HepG2 (cell line): ENCODE measurements at regions not wholly inside any gene's neighbourhood (a gene's known extent, or its start where the extent isn't known, plus 50 kb on each side); places are given as distances from the start of the nearest gene placed in this dataset.

Experiments
- ATAC-seq: fragments of 200-7000 bp; cut with Tn5 transposase; 3 replicates; pipeline ENCODE4 v1.9.1; 2020; ENCODE audit warnings: mild to moderate bottlenecking, moderate library complexity
- BruUV-seq: library from RNA; stranded (reverse); fragments of 400-500 nt; replicated peaks from 2 replicates; lab custom pipeline; 2021; lab: Mats Ljungman, UMichigan
- CTCF ChIA-PET: fragments of 300-600 bp; formaldehyde crosslinking; extraction: SDS; loops from one replicate; lab custom pipeline; 2021; ENCODE audit warnings: low total read pairs, inconsistent platforms, low intra/inter-chr PET ratio; lab: Yijun Ruan, JAX
- POLR2A ChIA-PET: fragments of 350-600 bp; sonication (Branson Sonifier 250); formaldehyde crosslinking; loops from one replicate; lab custom pipeline; 2020; ENCODE audit warnings: antibody characterized with exemption, inconsistent platforms; lab: Yijun Ruan, JAX
- DNase-seq: peaks from one replicate; pipeline ENCODE4 v3.0.0-alpha.2; 2015; ENCODE audit warnings: low spot score
- FAIRE-seq: peaks from 3 replicates; lab custom pipeline; 2011; peaks lifted over from hg19 to GRCh38; lab: Jason Lieb, UNC
- H2AFZ ChIP-seq: one replicate; pipeline ENCODE4 v1.6.1; 2011; ENCODE audit warnings: low read length, inconsistent platforms
- H3K27ac ChIP-seq: fragments of 300-600 bp; 3 replicates; pipeline ENCODE4 v1.8.0; 2011; ENCODE audit warnings: mixed run types, mild to moderate bottlenecking, mixed read lengths, low read length, inconsistent platforms; ENCODE audit not compliant: insufficient read depth; ENCODE audit errors: extremely low read length
- H3K27me3 ChIP-seq, 2 experiments: fragments of 200-600 bp in 1 of 2; 2 replicates in 1 of 2; 3 replicates in 1 of 2; pipeline versions ENCODE4 v1.6.0 to v1.8.0; 2011; ENCODE audit warnings: low read length in 2 of 2, mild to moderate bottlenecking in 2 of 2, moderate library complexity in 2 of 2, inconsistent platforms in 1 of 2; ENCODE audit not compliant: insufficient read depth in 2 of 2, control insufficient read depth in 1 of 2
- H3K36me3 ChIP-seq, 2 experiments: fragments of 200-600 bp in 1 of 2; replicated peaks in 1 of 2; 2 replicates in 1 of 2; 3 replicates in 1 of 2; pipeline versions ENCODE4 v1.5.1 to v1.8.0; 2011; ENCODE audit warnings: low read length in 2 of 2, inconsistent platforms in 1 of 2; ENCODE audit not compliant: insufficient read depth in 2 of 2, control insufficient read depth in 1 of 2
- H3K4me1 ChIP-seq: 2 replicates; pipeline ENCODE4 v1.5.1; 2012; ENCODE audit warnings: low read length, inconsistent platforms; ENCODE audit not compliant: insufficient read depth
- H3K4me2 ChIP-seq: 2 replicates; pipeline ENCODE4 v1.6.0; 2011; ENCODE audit warnings: low read depth, low read length, inconsistent platforms
- H3K4me3 ChIP-seq, 3 experiments: fragments of 200-600 bp in 1 of 3; sonication (generic), shearing (Covaris generic) in 1 of 3; replicated peaks in 1 of 3; 2 replicates each; pipeline ENCODE4 v1.5.1; 2011 to 2016; ENCODE audit warnings: low read length in 3 of 3, inconsistent platforms in 2 of 3, low read depth in 2 of 3, mild to moderate bottlenecking in 2 of 3, control low read depth in 1 of 3, mixed read lengths in 1 of 3; ENCODE audit not compliant: insufficient read depth in 1 of 3
- H3K79me2 ChIP-seq: one replicate; pipeline ENCODE4 v1.6.1; 2011; ENCODE audit warnings: low read length, inconsistent platforms; ENCODE audit not compliant: insufficient read depth
- H3K9ac ChIP-seq: 2 replicates; pipeline ENCODE4 v1.6.0; 2011; ENCODE audit warnings: mild to moderate bottlenecking, low read depth, low read length, inconsistent platforms; ENCODE audit not compliant: insufficient read depth
- H3K9me3 ChIP-seq: 2 replicates; pipeline ENCODE4 v1.5.1; 2012; ENCODE audit warnings: mild to moderate bottlenecking, low read length
- H4K20me1 ChIP-seq: 2 replicates; pipeline ENCODE4 v1.6.0; 2011; ENCODE audit warnings: inconsistent platforms, mild to moderate bottlenecking, low read length, moderate library complexity; ENCODE audit not compliant: insufficient read depth
- HNF4G ChIP-seq, 2 experiments: sonication (generic) in 1 of 2; formaldehyde crosslinking in 1 of 2; IDR thresholded peaks; 2 replicates each; pipeline versions ENCODE4 v1.4.0 to v1.6.1; 2011 to 2020; ENCODE audit warnings: borderline replicate concordance in 2 of 2, low read depth in 2 of 2, mild to moderate bottlenecking in 2 of 2, low read length in 1 of 2, missing genetic modification reagents in 1 of 2, moderate library complexity in 1 of 2
- KDM6A ChIP-seq: IDR thresholded peaks from 2 replicates; pipeline ENCODE4 v1.6.1; 2016; ENCODE audit warnings: low read depth
- MAFF ChIP-seq: IDR thresholded peaks from 2 replicates; pipeline ENCODE4 v1.6.1; 2011; ENCODE audit warnings: low read depth, low read length, improper control_type of control experiment
- MATR3 ChIP-seq: sonication (generic); formaldehyde crosslinking; IDR thresholded peaks from 2 replicates; pipeline ENCODE4 v1.4.0; 2020; ENCODE audit warnings: missing genetic modification reagents
- MTF2 ChIP-seq: sonication (generic); formaldehyde crosslinking; IDR thresholded peaks from 2 replicates; pipeline ENCODE4 v1.5.0; 2020; ENCODE audit warnings: missing genetic modification reagents, borderline replicate concordance
- PBX3 ChIP-seq: sonication (generic); formaldehyde crosslinking; IDR thresholded peaks from 2 replicates; pipeline ENCODE4 v1.8.1; 2023; ENCODE audit warnings: missing genetic modification reagents, inconsistent platforms, borderline replicate concordance
- PREB ChIP-seq: sonication (generic); formaldehyde crosslinking; IDR thresholded peaks from 2 replicates; pipeline ENCODE4 v1.4.0; 2020; ENCODE audit warnings: missing genetic modification reagents
- SIN3A ChIP-seq: IDR thresholded peaks from 2 replicates; pipeline ENCODE4 v1.6.1; 2011; ENCODE audit warnings: low read depth, mild to moderate bottlenecking, control low read depth, low read length, borderline replicate concordance
- SRSF4 ChIP-seq: fragments of 200-400 bp; formaldehyde crosslinking; IDR thresholded peaks from one replicate; pipeline ENCODE4 v1.6.1; 2018; ENCODE audit warnings: mild to moderate bottlenecking, low read depth, low read length, moderate library complexity; ENCODE audit not compliant: poor library complexity, severe bottlenecking
- TBP ChIP-seq: sonication (generic); formaldehyde crosslinking; IDR thresholded peaks from 2 replicates; pipeline ENCODE4 v1.5.0; 2020; ENCODE audit warnings: missing genetic modification reagents
- ZFP37 ChIP-seq: sonication (generic); formaldehyde crosslinking; IDR thresholded peaks from 2 replicates; pipeline ENCODE4 v1.4.0; 2020; ENCODE audit warnings: missing genetic modification reagents, borderline replicate concordance
- ZNF251 ChIP-seq: sonication (generic); formaldehyde crosslinking; IDR thresholded peaks from 2 replicates; pipeline ENCODE4 v1.9.0; 2021; ENCODE audit warnings: mild to moderate bottlenecking, missing genetic modification reagents
- ZNF501 ChIP-seq: sonication (generic); formaldehyde crosslinking; IDR thresholded peaks from 2 replicates; pipeline ENCODE4 v1.5.1; 2020; ENCODE audit warnings: mild to moderate bottlenecking, moderate library complexity, missing genetic modification reagents
- ZNF713 ChIP-seq: sonication (generic); formaldehyde crosslinking; IDR thresholded peaks from 2 replicates; pipeline ENCODE4 v1.4.0; 2020; ENCODE audit warnings: mild to moderate bottlenecking, missing genetic modification reagents
- ZNF75D ChIP-seq: sonication (generic); formaldehyde crosslinking; IDR thresholded peaks from 2 replicates; pipeline ENCODE4 v1.8.1; 2023; ENCODE audit warnings: missing genetic modification reagents, mild to moderate bottlenecking, borderline replicate concordance
- WGBS: methylation state at CpG from one replicate; pipeline ENCODE4 v1.1.6; 2017; ENCODE audit warnings: low lambda C conversion rate; 5-methylcytosine and 5-hydroxymethylcytosine counted together
- in situ Hi-C: cut with HindIII; loops from 2 replicates; pipeline ENCODE4 v1.10.0; 2017; ENCODE audit warnings: low pct_unique_long_range_greater_than_20kb; ENCODE audit not compliant: extremely low pct_ligation_motif_present
- intact Hi-C: fragments of 100-400 bp; cut with micrococcal nuclease; formaldehyde crosslinking; loops from one replicate; pipeline ENCODE4 v1.10.0; 2022; ENCODE audit not compliant: unreplicated experiment
- TF ChIP-seq, protein P1 (sequence below): IDR thresholded peaks from 2 replicates; pipeline ENCODE4 v1.6.1; 2016; ENCODE audit warnings: low read depth, control low read depth

- TF ChIP-seq PBX3 (CRISPR knock-in tag) = no peak
- no peak for TF ChIP-seq ZFP37 (CRISPR knock-in tag)
- no peak for TF ChIP-seq ZNF75D (CRISPR knock-in tag)
- TF ChIP-seq SRSF4 = no peak
These were observed 322.0 kb downstream of the MFSD1 start (continued) for GRCh38 chr3:159123877-159124276.

GRCh38 chr3:159126261-159127020 lies 324.6 kb downstream of the MFSD1 start:
- intact Hi-C loops (no loop called here), in situ Hi-C loops (no loop called here)
- Histone ChIP-seq H3K4me1 (no peaks in the 10 kb centered on the region), H3K79me2 (no peaks in the 10 kb centered on the region), H3K9me3 (no peaks in the 10 kb centered on the region), H3K36me3 (no peaks in the 10 kb centered on the region), H4K20me1 (no peaks in the 10 kb centered on the region), H3K9ac (no peak overlapping the region), H3K4me2 (no peak overlapping the region), H3K4me3 (no peak overlapping the region), H3K27me3 (no peaks in the 10 kb centered on the region), H3K27ac (no peak overlapping the region), H2AFZ (no peak overlapping the region)
- 0% methylated on average over 4 of the region's 5 CpGs for WGBS
- FAIRE-seq = no peak
- BruUV-seq = no TSS peak
- CTCF ChIA-PET = no interaction called here
- POLR2A ChIA-PET = no interaction called here
- no peak for DNase-seq
- no peak for ATAC-seq
- TF ChIP-seq ZNF713 (CRISPR knock-in tag) = no peak
- TF ChIP-seq PREB = no peak
- TF ChIP-seq MTF2 = no peak
- no peak for TF ChIP-seq TBP
- no peak for TF ChIP-seq KDM6A
- no peak for TF ChIP-seq MAFF
- TF ChIP-seq ZNF501 (CRISPR knock-in tag) = no peak
- TF ChIP-seq MATR3 = no peak
- no peak for TF ChIP-seq ZNF251 (CRISPR knock-in tag)
- no peak for TF ChIP-seq HNF4G (IDR thresholded peaks at IDR 0.05; ENCODE audit: borderline replicate concordance, low read depth, low read length)
- TF ChIP-seq HNF4G (CRISPR knock-in tag; IDR thresholded peaks at IDR 0.05; ENCODE audit: borderline replicate concordance, low read depth) = no peak
- TF ChIP-seq SIN3A = no peak
- TF ChIP-seq, protein P1, sequence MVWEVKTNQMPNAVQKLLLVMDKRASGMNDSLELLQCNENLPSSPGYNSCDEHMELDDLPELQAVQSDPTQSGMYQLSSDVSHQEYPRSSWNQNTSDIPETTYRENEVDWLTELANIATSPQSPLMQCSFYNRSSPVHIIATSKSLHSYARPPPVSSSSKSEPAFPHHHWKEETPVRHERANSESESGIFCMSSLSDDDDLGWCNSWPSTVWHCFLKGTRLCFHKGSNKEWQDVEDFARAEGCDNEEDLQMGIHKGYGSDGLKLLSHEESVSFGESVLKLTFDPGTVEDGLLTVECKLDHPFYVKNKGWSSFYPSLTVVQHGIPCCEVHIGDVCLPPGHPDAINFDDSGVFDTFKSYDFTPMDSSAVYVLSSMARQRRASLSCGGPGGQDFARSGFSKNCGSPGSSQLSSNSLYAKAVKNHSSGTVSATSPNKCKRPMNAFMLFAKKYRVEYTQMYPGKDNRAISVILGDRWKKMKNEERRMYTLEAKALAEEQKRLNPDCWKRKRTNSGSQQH (CRISPR knock-in tag) = no peak
